H1 (cell line): ENCODE measurements at regions not wholly inside any gene's neighbourhood (a gene's known extent, or its start where the extent isn't known, plus 50 kb on each side); places are given as distances from the start of the nearest gene placed in this dataset.

Experiments used
- ASH2L ChIP-seq: fragments of 200-600, 300-600 bp; sonication (generic); IDR thresholded peaks from one replicate; pipeline ENCODE4 v1.7.1; 2017; ENCODE audit warnings: low read length
- CHD7 ChIP-seq: fragments of 300-600 bp; sonication (generic); IDR thresholded peaks from 2 replicates; pipeline ENCODE4 v1.7.1; 2012; ENCODE audit warnings: low read length, moderate library complexity, mild to moderate bottlenecking, inconsistent platforms; ENCODE audit not compliant: insufficient replicate concordance
- EZH2 ChIP-seq: fragments of 200-600 bp; sonication (generic); IDR thresholded peaks from 2 replicates; pipeline ENCODE4 v1.7.1; 2012; ENCODE audit warnings: low read depth, mild to moderate bottlenecking, moderate library complexity, low read length, inconsistent platforms; ENCODE audit not compliant: severe bottlenecking
- GTF2F1 ChIP-seq: IDR thresholded peaks from 2 replicates; pipeline ENCODE4 v1.6.1; 2012; ENCODE audit warnings: low read depth, low read length, improper control_type of control experiment, borderline replicate concordance
- KDM5A ChIP-seq: fragments of 200-600 bp; IDR thresholded peaks from 2 replicates; pipeline ENCODE4 v1.7.1; 2012; ENCODE audit warnings: mild to moderate bottlenecking, low read length, inconsistent platforms, mixed read lengths
- POLR2AphosphoS5 ChIP-seq: IDR thresholded peaks from 2 replicates; pipeline ENCODE4 v1.6.1; 2011; ENCODE audit warnings: low read depth, low read length
- SAP30 ChIP-seq: fragments of 300-600 bp; sonication (generic); IDR thresholded peaks from 2 replicates; pipeline ENCODE4 v1.7.1; 2012; ENCODE audit warnings: low read length, moderate library complexity, mild to moderate bottlenecking, inconsistent platforms; ENCODE audit not compliant: insufficient read depth, insufficient replicate concordance
- SIRT6 ChIP-seq: IDR thresholded peaks from one replicate; pipeline ENCODE4 v1.7.1; 2012; ENCODE audit warnings: low read length, inconsistent platforms
- USF2 ChIP-seq: IDR thresholded peaks from 2 replicates; pipeline ENCODE4 v1.6.1; 2011; ENCODE audit warnings: low read length, improper control_type of control experiment
- YY1 ChIP-seq: IDR thresholded peaks from 2 replicates; pipeline ENCODE4 v1.6.1; 2011; ENCODE audit warnings: low read depth, mild to moderate bottlenecking, low read length
- ZNF274 ChIP-seq: IDR thresholded peaks from 2 replicates; pipeline ENCODE4 v1.7.0; 2012; ENCODE audit warnings: low read length, borderline replicate concordance; ENCODE audit errors: extremely low read depth

- TF ChIP-seq CHD7, result no peak
- TF ChIP-seq ZNF274, result no peak
- no peak for TF ChIP-seq YY1
- TF ChIP-seq EZH2, result no peak
- no peak for TF ChIP-seq SIRT6
- TF ChIP-seq SAP30, result no peak
- no peak for TF ChIP-seq POLR2AphosphoS5
- no peak for TF ChIP-seq USF2
- no peak for TF ChIP-seq KDM5A
- TF ChIP-seq GTF2F1, result no peak
- TF ChIP-seq ASH2L, result no peak
- TF ChIP-seq, all 59 proteins: peak for 0
Measured at GRCh38 chr5:106675687-106676086, 995.0 kb downstream of the EFNA5 start (continued).
